CD4-positive, alpha-beta T cell treated with Interleukin-4 for 4 hours (primary cell): ENCODE measurements at regions not wholly inside any gene's neighbourhood (a gene's known extent, or its start where the extent isn't known, plus 50 kb on each side); places are given as distances from the start of the nearest gene placed in this dataset.
"Not testable (repeated sequence)": the region's sequence is repeated elsewhere in the genome, so short reads cannot be mapped to it uniquely, and the experiment has no call there.

ENCODE experiments used
- DNase-seq: peaks from one replicate; pipeline ENCODE4 v3.0.0-alpha.2; 2020

- no peak for DNase-seq
Observed at GRCh38 chr13:104571161-104571892, 1505.1 kb upstream of the SLC10A2 start.

DNA sequence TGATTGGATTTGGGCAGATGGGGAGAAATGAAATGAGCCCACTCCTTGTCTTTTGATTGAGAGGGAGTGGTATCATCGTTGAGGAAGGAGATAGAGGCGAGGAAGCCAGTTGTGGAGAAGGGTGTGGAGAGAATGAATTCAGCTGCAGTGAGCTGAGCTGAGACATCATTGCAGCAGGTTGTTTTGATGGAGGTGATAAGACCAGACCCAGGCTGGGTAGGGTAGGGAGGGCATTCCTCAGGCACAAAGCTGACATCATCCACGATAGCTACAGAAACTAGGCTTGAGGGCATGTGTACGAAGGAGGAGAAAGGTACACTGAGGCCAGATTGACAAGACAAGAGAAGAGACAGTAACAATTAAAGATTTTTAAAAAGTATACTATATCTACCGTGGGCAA, 1500.9 kb upstream of the SLC10A2 start:
- no peak for DNase-seq

DNA sequence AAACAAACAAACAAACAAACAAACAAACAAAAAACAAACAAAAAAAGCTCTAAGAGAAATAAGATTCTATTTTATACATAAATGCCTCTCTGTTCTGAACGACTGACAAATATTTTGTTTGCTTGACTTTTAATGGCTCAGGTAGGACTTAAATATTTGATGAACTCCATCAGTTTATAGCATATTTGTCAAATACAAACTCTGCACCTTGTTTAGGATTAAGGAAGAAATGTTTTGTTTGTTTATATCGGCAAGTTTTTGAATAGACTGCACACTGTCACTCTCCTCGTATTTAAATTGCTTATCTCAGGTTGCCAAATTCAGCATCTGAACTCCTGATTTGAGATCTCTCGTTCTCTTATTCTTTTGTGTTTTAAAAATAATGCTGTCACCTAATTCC, 1499.7 kb upstream of the SLC10A2 start:
- no peak for DNase-seq

- no peak for DNase-seq
Observed at GRCh38 chr13:104553896-104554295, 1487.7 kb upstream of the SLC10A2 start.

DNA sequence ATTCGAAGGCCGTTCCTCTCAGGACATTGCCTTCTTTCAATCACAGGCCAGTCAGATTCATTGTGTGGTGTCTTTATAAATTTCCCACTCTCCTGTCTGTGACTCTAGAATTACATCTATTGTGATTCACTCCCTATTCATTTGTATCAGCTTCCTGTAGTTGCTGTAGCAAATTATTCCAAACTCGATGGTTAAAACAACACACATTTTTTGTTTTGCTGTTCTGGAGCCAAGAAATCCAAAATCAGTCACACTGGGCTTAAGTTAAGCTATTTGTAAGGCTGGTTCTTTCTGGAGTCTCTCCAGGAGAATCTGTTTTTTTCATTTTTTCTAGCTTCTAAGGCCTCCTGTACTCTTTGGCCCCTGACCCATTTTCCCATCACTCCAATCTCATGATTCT, 1487.0 kb upstream of the SLC10A2 start:
- DNase-seq: no peak

DNA sequence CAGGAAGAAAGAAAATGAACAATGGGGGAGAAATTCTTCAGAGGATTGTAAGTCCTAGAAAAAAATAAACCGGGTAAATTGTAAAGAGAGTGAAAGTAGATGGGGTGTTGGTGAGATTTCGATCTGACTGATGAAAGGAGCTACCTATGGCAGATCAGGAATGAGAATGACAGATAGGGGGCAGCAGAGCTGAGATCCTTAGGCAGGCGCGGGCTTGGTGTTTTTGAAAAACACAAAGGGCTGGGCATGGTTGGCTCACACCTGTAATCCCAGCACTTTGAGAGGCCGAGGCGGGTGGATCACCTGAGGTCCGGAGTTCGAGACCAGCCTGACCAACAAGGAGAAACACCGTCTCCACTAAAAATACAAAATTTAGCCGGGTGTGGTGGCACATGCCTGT, 1468.6 kb upstream of the SLC10A2 start:
- no peak for DNase-seq

DNA sequence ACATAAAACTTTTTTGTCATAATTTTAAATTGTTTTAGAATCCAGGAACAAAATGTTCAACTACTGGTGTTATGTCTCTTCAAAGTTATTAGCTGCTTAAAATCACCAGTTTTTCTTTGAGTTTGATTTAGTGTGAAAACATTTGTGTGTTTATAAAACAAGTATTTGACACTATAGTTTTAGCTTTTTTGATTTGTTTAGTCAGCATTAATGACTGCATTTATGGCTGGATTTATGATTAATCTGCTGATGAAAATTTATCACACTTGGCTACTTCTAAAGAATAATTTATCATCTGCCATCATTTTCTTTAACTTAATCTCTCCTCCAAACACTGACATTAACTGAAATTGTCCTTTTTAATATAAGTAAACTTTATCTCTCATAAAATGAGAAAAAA, 1465.9 kb upstream of the SLC10A2 start:
- no peak for DNase-seq

GRCh38 chr13:104530741-104531140, 1464.5 kb upstream of the SLC10A2 start:
- DNase-seq: no peak

- no peak for DNase-seq
Observed at GRCh38 chr13:104526561-104526960, 1460.3 kb upstream of the SLC10A2 start.

- DNase-seq: no peak
Observed at GRCh38 chr13:104525467-104525866, 1459.2 kb upstream of the SLC10A2 start.

- no peak for DNase-seq
Observed at GRCh38 chr13:104522235-104523072, 1456.2 kb upstream of the SLC10A2 start.

DNA sequence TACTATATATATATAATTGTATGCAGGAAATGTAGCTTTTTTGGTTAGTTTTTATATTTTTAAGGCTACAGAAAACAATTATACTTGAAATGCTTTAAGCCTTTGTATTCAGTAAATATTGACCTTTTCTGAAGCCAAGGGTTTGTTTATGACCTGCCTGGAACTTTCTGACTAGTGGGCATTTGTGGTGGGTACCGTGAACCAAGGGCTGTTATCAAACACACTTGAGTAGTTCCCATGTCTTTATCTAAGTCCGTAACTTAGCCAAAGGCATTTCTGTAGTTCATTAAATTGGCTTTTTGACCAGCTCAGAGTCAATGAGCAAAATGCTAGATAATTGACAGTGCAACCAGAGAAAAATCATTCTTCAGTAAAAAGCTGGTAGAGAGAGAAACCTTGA, 1444.2 kb upstream of the SLC10A2 start:
- no peak for DNase-seq

GRCh38 chr13:104493502-104493901, 1427.3 kb upstream of the SLC10A2 start:
- DNase-seq: not testable (repeated sequence)

DNA sequence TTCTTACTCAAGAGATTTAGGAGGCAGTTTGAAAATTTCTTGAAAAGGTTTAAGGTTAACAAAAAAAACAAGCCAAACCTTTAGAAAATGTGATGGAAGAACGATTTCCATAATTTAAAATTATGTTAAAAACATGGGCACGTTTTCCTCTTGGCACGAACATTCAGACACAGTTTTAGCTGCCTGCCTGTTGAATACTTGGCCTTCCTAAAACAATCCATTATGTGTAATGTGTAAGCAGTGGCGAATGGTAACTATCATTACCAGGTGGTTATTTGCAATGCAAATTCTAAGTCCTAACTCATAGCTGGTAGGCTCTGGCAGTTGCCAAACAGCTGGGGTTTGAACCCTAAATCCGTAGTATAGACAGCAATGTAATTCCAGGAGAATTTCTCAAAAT, 1425.7 kb upstream of the SLC10A2 start:
- DNase-seq: no peak

DNA sequence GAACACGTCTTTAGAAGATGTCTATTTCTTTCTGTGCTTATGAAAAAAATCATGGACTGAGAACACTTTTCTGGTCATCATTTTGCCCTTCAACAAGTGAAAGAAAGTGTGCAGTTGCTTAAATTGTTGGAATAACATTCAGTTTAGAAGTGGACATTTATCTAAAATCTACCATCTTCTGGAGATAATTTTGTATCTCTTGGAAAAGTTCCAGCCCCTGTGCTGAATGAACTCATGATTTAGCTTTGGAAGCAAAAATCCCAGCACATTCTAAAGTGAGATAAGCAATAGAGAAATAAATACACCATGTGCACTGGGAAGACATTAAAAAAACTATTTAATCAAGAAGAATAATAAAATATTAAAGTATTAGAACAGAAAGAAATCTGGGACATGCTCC, 1420.8 kb upstream of the SLC10A2 start:
- DNase-seq: no peak

GRCh38 chr13:104485571-104485970, 1419.4 kb upstream of the SLC10A2 start:
- no peak for DNase-seq

- no peak for DNase-seq
Observed at GRCh38 chr13:104483631-104484030, 1417.4 kb upstream of the SLC10A2 start.

DNA sequence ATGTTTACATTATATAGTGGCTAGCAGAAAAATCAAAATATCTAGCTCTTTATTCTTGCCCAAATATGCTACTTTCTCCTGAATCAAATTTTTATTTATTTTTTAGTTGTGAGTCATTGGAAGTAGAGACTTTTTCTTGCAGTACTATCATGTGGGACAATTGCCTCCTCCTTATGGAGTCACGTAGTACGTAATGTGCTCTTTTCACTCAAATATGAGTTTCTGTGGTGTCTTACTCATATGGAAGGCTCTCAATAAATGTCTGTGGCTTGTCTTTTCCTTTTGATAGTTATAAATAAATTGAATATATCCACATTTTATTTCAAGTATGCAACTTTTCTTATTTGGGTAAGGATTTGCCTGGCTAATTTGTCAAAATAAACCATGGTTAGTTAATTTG, 1411.0 kb upstream of the SLC10A2 start:
- DNase-seq: no peak

- no peak for DNase-seq
Observed at GRCh38 chr13:104473936-104474335, 1407.7 kb upstream of the SLC10A2 start.

- no peak for DNase-seq
Observed at GRCh38 chr13:104466016-104466415, 1399.8 kb upstream of the SLC10A2 start.

DNA sequence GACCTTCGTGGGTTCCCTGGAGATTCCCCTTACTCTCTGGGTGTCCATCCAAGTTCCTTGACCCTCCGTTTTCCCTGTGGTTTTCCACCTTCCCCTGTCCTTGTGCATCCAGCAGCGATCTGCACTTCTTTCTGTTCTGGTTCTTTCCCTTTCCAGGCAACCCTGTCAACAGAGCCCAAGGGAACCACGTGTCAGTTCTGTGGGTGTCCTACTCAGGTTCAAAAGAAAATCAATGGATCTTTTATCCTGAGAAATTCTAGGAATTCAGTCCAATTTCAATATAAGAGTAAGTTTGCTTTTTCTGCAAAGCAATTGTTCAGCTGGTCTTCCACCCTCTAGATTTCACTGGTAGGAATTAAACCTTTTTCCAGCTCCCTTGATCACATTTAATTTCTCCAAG, 1394.8 kb upstream of the SLC10A2 start:
- no peak for DNase-seq

- no peak for DNase-seq
Observed at GRCh38 chr13:104460554-104460953, 1394.3 kb upstream of the SLC10A2 start.

GRCh38 chr13:104450006-104450405, 1383.8 kb upstream of the SLC10A2 start:
- no peak for DNase-seq

GRCh38 chr13:104447348-104447747, 1381.1 kb upstream of the SLC10A2 start:
- DNase-seq: no peak
